ENCODE measurements at regions not wholly inside any gene's neighbourhood (a gene's known extent, or its start where the extent isn't known, plus 50 kb on each side); places are given as distances from the start of the nearest gene placed in this dataset.

- TF ChIP-seq POLR2A (IDR thresholded peaks at IDR 0.05) (no peak), CTCF (IDR thresholded peaks at IDR 0.05) (no peak), POLR2AphosphoS5 (IDR thresholded peaks at IDR 0.05) (no peak)
Observed at GRCh38 chr6:21710908-21711627, 117.5 kb downstream of the SOX4 start.

Measured in breast epithelium (tissue), 3 donors.